NB4 (cell line): ENCODE measurements at regions not wholly inside any gene's neighbourhood (a gene's known extent, or its start where the extent isn't known, plus 50 kb on each side); places are given as distances from the start of the nearest gene placed in this dataset.

Source experiments
- CTCF ChIP-seq: IDR thresholded peaks from one replicate; pipeline ENCODE4 v1.5.1; 2012; ENCODE audit warnings: low read depth, low read length
- POLR2A ChIP-seq: IDR thresholded peaks from 2 replicates; pipeline ENCODE4 v1.6.1; 2011; ENCODE audit warnings: mild to moderate bottlenecking; ENCODE audit not compliant: insufficient read length; ENCODE audit errors: extremely low read depth

DNA sequence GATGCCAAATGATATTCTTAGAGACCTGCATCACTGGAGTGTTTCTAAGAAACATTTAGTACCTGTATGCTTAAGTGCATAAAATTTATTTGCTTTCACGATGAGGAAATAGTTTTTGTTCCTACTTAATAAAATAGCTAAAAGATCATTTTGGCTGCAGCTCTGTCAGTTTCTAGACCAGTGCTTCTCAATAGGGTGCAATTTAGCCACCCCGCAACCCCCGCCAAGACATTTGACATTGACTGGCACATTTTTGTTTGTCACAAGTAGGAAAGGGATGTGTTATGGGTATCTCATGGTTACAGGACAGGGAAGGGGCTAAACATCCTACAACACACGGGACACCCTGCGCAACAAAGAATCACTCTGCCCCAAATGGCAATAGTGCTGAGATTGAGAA is 335.7 kb upstream of the HSF2 start:
- TF ChIP-seq CTCF (no peak), POLR2A (no peak)
